ENCODE measurements at regions not wholly inside any gene's neighbourhood (a gene's known extent, or its start where the extent isn't known, plus 50 kb on each side); places are given as distances from the start of the nearest gene placed in this dataset.

DNA sequence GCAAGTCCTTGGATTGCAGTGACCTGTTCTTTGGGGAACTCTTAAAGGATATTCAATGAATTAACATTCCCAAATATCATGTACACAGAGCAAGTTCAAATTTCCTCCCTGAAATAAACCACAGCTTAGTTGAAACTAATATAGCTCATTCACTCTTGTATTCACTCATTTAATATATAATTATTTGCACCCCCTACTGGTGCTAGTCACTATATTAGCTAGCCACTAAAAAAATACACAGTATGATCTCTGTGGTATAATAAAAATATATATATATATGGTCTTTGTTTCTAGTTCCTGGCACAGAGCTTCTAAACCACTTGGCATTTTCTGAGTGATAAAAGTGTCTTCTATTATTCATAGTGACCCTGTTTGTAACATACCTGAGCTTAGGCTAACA, 177.3 kb upstream of the LYPLAL1 start:
- Histone ChIP-seq H3K9me3 (ENCODE audit: control insufficient read depth, insufficient read depth, low read depth, low read length) (no peaks in the 10 kb centered on the region), H2AFZ (ENCODE audit: low read length) (no peak overlapping the region), H3K27ac (ENCODE audit: insufficient read depth, low read length) (no peak overlapping the region), H3K36me3 (ENCODE audit: control insufficient read depth, insufficient read depth, low read length) (no peaks in the 10 kb centered on the region), H3K9ac (ENCODE audit: insufficient read depth, low read length) (no peak overlapping the region), H3K79me2 (ENCODE audit: control insufficient read depth, insufficient read depth, low read length) (no peaks in the 10 kb centered on the region), H3K4me1 (ENCODE audit: control insufficient read depth, extremely low read depth, insufficient read depth, low read length) (no peaks in the 10 kb centered on the region), H3K4me3 (replicated peaks in 1 of 4; ENCODE audit: control extremely low read depth in 1 of 4, insufficient read depth in 1 of 4, low read depth in 3 of 4, low read length in 4 of 4) (no peak overlapping the region), H4K20me1 (ENCODE audit: control insufficient read depth, extremely low read depth, insufficient read depth, low read length) (no peaks in the 10 kb centered on the region), H3K4me2 (ENCODE audit: extremely low read depth, insufficient read depth, low read length) (no peak overlapping the region), H3K27me3 (ENCODE audit: control insufficient read depth, insufficient read depth, low read length) (no peaks in the 10 kb centered on the region)
- peak in 1 of 2 donors; percentile 23 for DNase-seq (ENCODE audit: low read depth in 2 of 2)
- no peak for TF ChIP-seq EZH2 (IDR thresholded peaks at IDR 0.05; ENCODE audit: low read length, missing control alignments)
- TF ChIP-seq, protein P1, sequence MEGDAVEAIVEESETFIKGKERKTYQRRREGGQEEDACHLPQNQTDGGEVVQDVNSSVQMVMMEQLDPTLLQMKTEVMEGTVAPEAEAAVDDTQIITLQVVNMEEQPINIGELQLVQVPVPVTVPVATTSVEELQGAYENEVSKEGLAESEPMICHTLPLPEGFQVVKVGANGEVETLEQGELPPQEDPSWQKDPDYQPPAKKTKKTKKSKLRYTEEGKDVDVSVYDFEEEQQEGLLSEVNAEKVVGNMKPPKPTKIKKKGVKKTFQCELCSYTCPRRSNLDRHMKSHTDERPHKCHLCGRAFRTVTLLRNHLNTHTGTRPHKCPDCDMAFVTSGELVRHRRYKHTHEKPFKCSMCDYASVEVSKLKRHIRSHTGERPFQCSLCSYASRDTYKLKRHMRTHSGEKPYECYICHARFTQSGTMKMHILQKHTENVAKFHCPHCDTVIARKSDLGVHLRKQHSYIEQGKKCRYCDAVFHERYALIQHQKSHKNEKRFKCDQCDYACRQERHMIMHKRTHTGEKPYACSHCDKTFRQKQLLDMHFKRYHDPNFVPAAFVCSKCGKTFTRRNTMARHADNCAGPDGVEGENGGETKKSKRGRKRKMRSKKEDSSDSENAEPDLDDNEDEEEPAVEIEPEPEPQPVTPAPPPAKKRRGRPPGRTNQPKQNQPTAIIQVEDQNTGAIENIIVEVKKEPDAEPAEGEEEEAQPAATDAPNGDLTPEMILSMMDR (conservative IDR thresholded peaks at IDR 0.05 in 1 of 2, IDR thresholded peaks at IDR 0.05 in 1 of 2; ENCODE audit: low read depth in 1 of 2, low read length in 2 of 2), result no peak

DNA sequence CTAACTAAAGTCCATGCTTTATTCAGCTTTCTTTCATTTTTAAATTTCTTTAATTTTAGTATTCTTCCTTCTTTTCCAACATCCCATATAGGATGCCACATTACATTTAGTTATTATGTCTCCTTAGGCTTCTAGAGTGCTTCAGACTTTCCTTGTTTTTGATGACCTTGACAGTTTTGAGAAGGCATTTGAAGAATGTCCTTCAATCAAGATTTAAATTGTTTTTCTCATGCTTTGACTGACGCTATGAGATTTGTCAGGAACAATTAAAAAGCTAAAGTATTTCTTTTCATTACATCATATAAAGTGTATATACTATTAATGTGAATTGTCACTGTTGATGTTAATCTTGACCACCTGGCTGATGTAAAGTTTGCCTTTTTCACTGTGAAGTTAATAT, 173.7 kb upstream of the LYPLAL1 start:
- no peaks in the 10 kb centered on the region for H4K20me1 ChIP-seq (ENCODE audit: control insufficient read depth, extremely low read depth, insufficient read depth, low read length)
- no peaks in the 10 kb centered on the region for H3K27me3 ChIP-seq (ENCODE audit: control insufficient read depth, insufficient read depth, low read length)
- H3K27ac ChIP-seq (ENCODE audit: insufficient read depth, low read length), result no peak overlapping the region
- no peak overlapping the region for H3K4me2 ChIP-seq (ENCODE audit: extremely low read depth, insufficient read depth, low read length)
- H3K36me3 ChIP-seq (ENCODE audit: control insufficient read depth, insufficient read depth, low read length), result no peaks in the 10 kb centered on the region
- H3K79me2 ChIP-seq (ENCODE audit: control insufficient read depth, insufficient read depth, low read length), result no peaks in the 10 kb centered on the region
- no peak overlapping the region for H3K9ac ChIP-seq (ENCODE audit: insufficient read depth, low read length)
- H3K4me3 ChIP-seq (replicated peaks in 1 of 4; ENCODE audit: control extremely low read depth in 1 of 4, insufficient read depth in 1 of 4, low read depth in 3 of 4, low read length in 4 of 4), result no peak overlapping the region
- DNase-seq (ENCODE audit: low read depth in 2 of 2), result no peak
- H3K9me3 ChIP-seq (ENCODE audit: control insufficient read depth, insufficient read depth, low read depth, low read length), result no peaks in the 10 kb centered on the region
- TF ChIP-seq, protein P1 (conservative IDR thresholded peaks at IDR 0.05 in 1 of 2, IDR thresholded peaks at IDR 0.05 in 1 of 2; ENCODE audit: low read depth in 1 of 2, low read length in 2 of 2), result no peak
- no peak for TF ChIP-seq EZH2 (IDR thresholded peaks at IDR 0.05; ENCODE audit: low read length, missing control alignments)
- H2AFZ ChIP-seq (ENCODE audit: low read length), result no peak overlapping the region
- no peaks in the 10 kb centered on the region for H3K4me1 ChIP-seq (ENCODE audit: control insufficient read depth, extremely low read depth, insufficient read depth, low read length)

DNA sequence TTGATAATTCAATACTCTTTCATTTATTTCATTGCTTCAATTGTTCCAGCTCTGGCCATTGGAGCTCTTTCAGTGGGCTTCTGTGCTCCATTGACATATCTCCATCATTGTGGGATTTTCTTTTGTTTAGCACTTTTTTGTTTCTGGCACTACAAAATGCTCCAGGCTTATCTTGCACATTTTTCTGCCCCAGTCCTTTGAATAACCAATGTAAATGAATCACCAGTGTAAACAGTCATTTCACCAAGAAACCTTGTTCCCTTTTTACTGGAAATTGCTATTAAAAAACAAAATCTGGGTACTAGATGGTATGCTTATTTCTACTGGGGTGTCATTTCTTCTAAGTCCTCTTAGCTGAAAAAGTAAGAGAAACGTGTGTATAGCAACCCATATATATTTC, 173.0 kb upstream of the LYPLAL1 start:
- no peaks in the 10 kb centered on the region for H4K20me1 ChIP-seq (ENCODE audit: control insufficient read depth, extremely low read depth, insufficient read depth, low read length)
- H3K4me3 ChIP-seq (replicated peaks in 1 of 4; ENCODE audit: control extremely low read depth in 1 of 4, insufficient read depth in 1 of 4, low read depth in 3 of 4, low read length in 4 of 4), result no peak overlapping the region
- peak in 1 of 2 donors; percentile 45 for DNase-seq (ENCODE audit: low read depth in 2 of 2)
- no peak overlapping the region for H3K9ac ChIP-seq (ENCODE audit: insufficient read depth, low read length)
- H3K27me3 ChIP-seq (ENCODE audit: control insufficient read depth, insufficient read depth, low read length), result no peaks in the 10 kb centered on the region
- TF ChIP-seq EZH2 (IDR thresholded peaks at IDR 0.05; ENCODE audit: low read length, missing control alignments), result no peak
- TF ChIP-seq, protein P1 (conservative IDR thresholded peaks at IDR 0.05 in 1 of 2, IDR thresholded peaks at IDR 0.05 in 1 of 2; ENCODE audit: low read depth in 1 of 2, low read length in 2 of 2), result no peak
- no peaks in the 10 kb centered on the region for H3K79me2 ChIP-seq (ENCODE audit: control insufficient read depth, insufficient read depth, low read length)
- no peaks in the 10 kb centered on the region for H3K4me1 ChIP-seq (ENCODE audit: control insufficient read depth, extremely low read depth, insufficient read depth, low read length)
- H3K4me2 ChIP-seq (ENCODE audit: extremely low read depth, insufficient read depth, low read length), result no peak overlapping the region
- no peaks in the 10 kb centered on the region for H3K9me3 ChIP-seq (ENCODE audit: control insufficient read depth, insufficient read depth, low read depth, low read length)
- no peak overlapping the region for H2AFZ ChIP-seq (ENCODE audit: low read length)
- no peaks in the 10 kb centered on the region for H3K36me3 ChIP-seq (ENCODE audit: control insufficient read depth, insufficient read depth, low read length)
- H3K27ac ChIP-seq (ENCODE audit: insufficient read depth, low read length), result no peak overlapping the region
